Neural cell (in vitro differentiated cells): ENCODE measurements at regions not wholly inside any gene's neighbourhood (a gene's known extent, or its start where the extent isn't known, plus 50 kb on each side); places are given as distances from the start of the nearest gene placed in this dataset.

ENCODE experiments used
- H2AFZ ChIP-seq: fragments of 200-600, 300-800 bp; sonication (generic), shearing (Covaris generic); 2 replicates; pipeline ENCODE4 v1.6.0; 2014; ENCODE audit warnings: low read depth, mild to moderate bottlenecking, antibody characterized with exemption, low read length, moderate library complexity
- H3F3A ChIP-seq: fragments of 200-600 bp; shearing (Covaris generic); 2 replicates; pipeline ENCODE4 v1.6.1; 2016; ENCODE audit warnings: mild to moderate bottlenecking, moderate library complexity, mixed read lengths, antibody characterized with exemption, low read length; ENCODE audit not compliant: insufficient read depth, poor library complexity, severe bottlenecking
- H3K27ac ChIP-seq: fragments of 200-600, 300-800 bp; sonication (generic), shearing (Covaris generic); 2 replicates; pipeline ENCODE4 v1.5.1; 2014; ENCODE audit warnings: mild to moderate bottlenecking, low read length, moderate library complexity
- H3K27me3 ChIP-seq: fragments of 300-800, 200-600 bp; sonication (generic), shearing (Covaris generic); 2 replicates; pipeline ENCODE4 v1.6.0; 2014; ENCODE audit warnings: mild to moderate bottlenecking, low read depth, low read length, moderate library complexity; ENCODE audit not compliant: insufficient read depth
- H3K36me3 ChIP-seq: fragments of 300-800, 200-600 bp; sonication (generic), shearing (Covaris generic); 2 replicates; pipeline ENCODE4 v1.5.1; 2014; ENCODE audit warnings: mild to moderate bottlenecking, antibody characterized with exemption, low read length, moderate library complexity; ENCODE audit not compliant: insufficient read depth
- H3K4me2 ChIP-seq: fragments of 300-800, 200-600 bp; sonication (generic), shearing (Covaris generic); 2 replicates; pipeline ENCODE4 v1.6.0; 2014; ENCODE audit warnings: mild to moderate bottlenecking, low read length
- H3K4me3 ChIP-seq: fragments of 300-800, 200-600 bp; sonication (generic), shearing (Covaris generic); 2 replicates; pipeline ENCODE4 v1.5.1; 2014; ENCODE audit warnings: mild to moderate bottlenecking, low read length, moderate library complexity
- H3K79me2 ChIP-seq: fragments of 200-600 bp; shearing (Covaris generic); replicated peaks from 2 replicates; pipeline ENCODE4 v1.6.0; 2014; ENCODE audit warnings: mild to moderate bottlenecking, low read length, moderate library complexity; ENCODE audit not compliant: insufficient read depth
- H3K9ac ChIP-seq: fragments of 300-800, 200-600 bp; sonication (generic), shearing (Covaris generic); 2 replicates; pipeline ENCODE4 v1.6.1; 2016; ENCODE audit warnings: mild to moderate bottlenecking, low read length, mixed read lengths
- H3K9me2 ChIP-seq: fragments of 200-600 bp; shearing (Covaris generic); 2 replicates; pipeline ENCODE4 v1.6.1; 2016; ENCODE audit warnings: mild to moderate bottlenecking, low read length, mixed read lengths; ENCODE audit not compliant: insufficient read depth
- H3K9me3 ChIP-seq: fragments of 200-600, 300-800 bp; sonication (generic), shearing (Covaris generic); 2 replicates; pipeline ENCODE4 v1.6.1; 2016; ENCODE audit warnings: mild to moderate bottlenecking, mixed run types, low read length, moderate library complexity, mixed read lengths
- H4K20me1 ChIP-seq: fragments of 200-600 bp; shearing (Covaris generic); 2 replicates; pipeline ENCODE4 v1.6.1; 2016; ENCODE audit warnings: mild to moderate bottlenecking, mixed run types; ENCODE audit not compliant: insufficient read depth
- EP300 ChIP-seq: fragments of 450-650 bp; conservative IDR thresholded peaks from 2 replicates; pipeline ENCODE4 v1.6.1; 2014; ENCODE audit warnings: antibody characterized with exemption, mild to moderate bottlenecking, moderate library complexity; ENCODE audit not compliant: poor library complexity, severe bottlenecking
- EZH2 ChIP-seq: fragments of 200-600, 300-800 bp; shearing (Covaris generic), sonication (generic); IDR thresholded peaks from 2 replicates; pipeline ENCODE4 v1.6.1; 2014; ENCODE audit warnings: antibody characterized with exemption, low read length, borderline replicate concordance, mild to moderate bottlenecking; ENCODE audit not compliant: insufficient read depth, poor library complexity, severe bottlenecking
- MXI1 ChIP-seq: fragments of 450-650 bp; conservative IDR thresholded peaks from 2 replicates; pipeline ENCODE4 v1.6.1; 2014; ENCODE audit warnings: antibody characterized with exemption, mild to moderate bottlenecking; ENCODE audit not compliant: poor library complexity, severe bottlenecking
- POLR2AphosphoS5 ChIP-seq: IDR thresholded peaks from 2 replicates; pipeline ENCODE4 v1.6.1; 2012
- RAD21 ChIP-seq: fragments of 450-650 bp; conservative IDR thresholded peaks from 2 replicates; pipeline ENCODE4 v1.6.1; 2014; ENCODE audit warnings: antibody characterized with exemption, mild to moderate bottlenecking, moderate library complexity
- SMC3 ChIP-seq: fragments of 450-650 bp; conservative IDR thresholded peaks from 2 replicates; pipeline ENCODE4 v1.6.1; 2014; ENCODE audit warnings: antibody characterized with exemption, mild to moderate bottlenecking, moderate library complexity; ENCODE audit not compliant: poor library complexity
- TAF1 ChIP-seq: IDR thresholded peaks from 2 replicates; pipeline ENCODE4 v1.6.1; 2012; ENCODE audit warnings: low read depth
- TF ChIP-seq, protein P1 (sequence below): IDR thresholded peaks from 2 replicates; pipeline ENCODE4 v1.6.1; 2012; ENCODE audit warnings: borderline replicate concordance
- TF ChIP-seq, protein P2 (sequence below): fragments of 450-650 bp; IDR thresholded peaks from 2 replicates; pipeline ENCODE4 v1.5.1; 2014; ENCODE audit warnings: antibody characterized with exemption, mild to moderate bottlenecking, moderate library complexity; ENCODE audit not compliant: poor library complexity, severe bottlenecking

DNA sequence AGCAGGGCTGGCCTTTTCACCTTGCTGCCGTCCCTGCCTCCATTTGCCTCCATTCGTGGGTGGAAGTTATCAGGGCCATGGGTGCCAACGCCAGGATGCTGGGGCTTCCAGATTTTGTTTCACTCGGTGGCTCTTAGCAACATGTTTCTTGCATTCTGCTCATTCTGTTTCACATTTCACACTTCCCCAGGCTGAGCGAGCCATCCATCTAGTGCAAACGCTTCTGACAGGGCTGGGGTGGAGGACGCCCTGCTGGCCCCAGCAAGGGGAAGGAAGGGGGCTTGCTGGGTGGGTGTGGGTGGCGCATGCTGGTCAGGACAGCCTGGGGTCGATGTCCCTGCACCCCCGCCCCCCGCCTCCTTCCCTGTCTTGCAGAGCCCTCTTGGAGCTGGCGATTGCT, 165.2 kb downstream of the URI1 start:
- no peaks in the 10 kb centered on the region for H3F3A ChIP-seq
- no peak overlapping the region for H3K4me3 ChIP-seq
- H4K20me1 ChIP-seq: no peaks in the 10 kb centered on the region
- H3K79me2 ChIP-seq: no peaks in the 10 kb centered on the region
- no peaks in the 10 kb centered on the region for H3K27me3 ChIP-seq
- TF ChIP-seq EP300 (no peak), MXI1 (no peak), SMC3 (no peak), POLR2AphosphoS5 (no peak), TAF1 (no peak), EZH2 (no peak), RAD21 (no peak)
- TF ChIP-seq, protein P1, sequence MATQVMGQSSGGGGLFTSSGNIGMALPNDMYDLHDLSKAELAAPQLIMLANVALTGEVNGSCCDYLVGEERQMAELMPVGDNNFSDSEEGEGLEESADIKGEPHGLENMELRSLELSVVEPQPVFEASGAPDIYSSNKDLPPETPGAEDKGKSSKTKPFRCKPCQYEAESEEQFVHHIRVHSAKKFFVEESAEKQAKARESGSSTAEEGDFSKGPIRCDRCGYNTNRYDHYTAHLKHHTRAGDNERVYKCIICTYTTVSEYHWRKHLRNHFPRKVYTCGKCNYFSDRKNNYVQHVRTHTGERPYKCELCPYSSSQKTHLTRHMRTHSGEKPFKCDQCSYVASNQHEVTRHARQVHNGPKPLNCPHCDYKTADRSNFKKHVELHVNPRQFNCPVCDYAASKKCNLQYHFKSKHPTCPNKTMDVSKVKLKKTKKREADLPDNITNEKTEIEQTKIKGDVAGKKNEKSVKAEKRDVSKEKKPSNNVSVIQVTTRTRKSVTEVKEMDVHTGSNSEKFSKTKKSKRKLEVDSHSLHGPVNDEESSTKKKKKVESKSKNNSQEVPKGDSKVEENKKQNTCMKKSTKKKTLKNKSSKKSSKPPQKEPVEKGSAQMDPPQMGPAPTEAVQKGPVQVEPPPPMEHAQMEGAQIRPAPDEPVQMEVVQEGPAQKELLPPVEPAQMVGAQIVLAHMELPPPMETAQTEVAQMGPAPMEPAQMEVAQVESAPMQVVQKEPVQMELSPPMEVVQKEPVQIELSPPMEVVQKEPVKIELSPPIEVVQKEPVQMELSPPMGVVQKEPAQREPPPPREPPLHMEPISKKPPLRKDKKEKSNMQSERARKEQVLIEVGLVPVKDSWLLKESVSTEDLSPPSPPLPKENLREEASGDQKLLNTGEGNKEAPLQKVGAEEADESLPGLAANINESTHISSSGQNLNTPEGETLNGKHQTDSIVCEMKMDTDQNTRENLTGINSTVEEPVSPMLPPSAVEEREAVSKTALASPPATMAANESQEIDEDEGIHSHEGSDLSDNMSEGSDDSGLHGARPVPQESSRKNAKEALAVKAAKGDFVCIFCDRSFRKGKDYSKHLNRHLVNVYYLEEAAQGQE: no peak
- TF ChIP-seq, protein P2, sequence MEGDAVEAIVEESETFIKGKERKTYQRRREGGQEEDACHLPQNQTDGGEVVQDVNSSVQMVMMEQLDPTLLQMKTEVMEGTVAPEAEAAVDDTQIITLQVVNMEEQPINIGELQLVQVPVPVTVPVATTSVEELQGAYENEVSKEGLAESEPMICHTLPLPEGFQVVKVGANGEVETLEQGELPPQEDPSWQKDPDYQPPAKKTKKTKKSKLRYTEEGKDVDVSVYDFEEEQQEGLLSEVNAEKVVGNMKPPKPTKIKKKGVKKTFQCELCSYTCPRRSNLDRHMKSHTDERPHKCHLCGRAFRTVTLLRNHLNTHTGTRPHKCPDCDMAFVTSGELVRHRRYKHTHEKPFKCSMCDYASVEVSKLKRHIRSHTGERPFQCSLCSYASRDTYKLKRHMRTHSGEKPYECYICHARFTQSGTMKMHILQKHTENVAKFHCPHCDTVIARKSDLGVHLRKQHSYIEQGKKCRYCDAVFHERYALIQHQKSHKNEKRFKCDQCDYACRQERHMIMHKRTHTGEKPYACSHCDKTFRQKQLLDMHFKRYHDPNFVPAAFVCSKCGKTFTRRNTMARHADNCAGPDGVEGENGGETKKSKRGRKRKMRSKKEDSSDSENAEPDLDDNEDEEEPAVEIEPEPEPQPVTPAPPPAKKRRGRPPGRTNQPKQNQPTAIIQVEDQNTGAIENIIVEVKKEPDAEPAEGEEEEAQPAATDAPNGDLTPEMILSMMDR: no peak
- no peak overlapping the region for H3K4me2 ChIP-seq
- no peak overlapping the region for H2AFZ ChIP-seq
- no peaks in the 10 kb centered on the region for H3K9me2 ChIP-seq
- H3K36me3 ChIP-seq: no peaks in the 10 kb centered on the region
- no peak overlapping the region for H3K9ac ChIP-seq
- H3K27ac ChIP-seq: no peak overlapping the region
- H3K9me3 ChIP-seq: no peaks in the 10 kb centered on the region

DNA sequence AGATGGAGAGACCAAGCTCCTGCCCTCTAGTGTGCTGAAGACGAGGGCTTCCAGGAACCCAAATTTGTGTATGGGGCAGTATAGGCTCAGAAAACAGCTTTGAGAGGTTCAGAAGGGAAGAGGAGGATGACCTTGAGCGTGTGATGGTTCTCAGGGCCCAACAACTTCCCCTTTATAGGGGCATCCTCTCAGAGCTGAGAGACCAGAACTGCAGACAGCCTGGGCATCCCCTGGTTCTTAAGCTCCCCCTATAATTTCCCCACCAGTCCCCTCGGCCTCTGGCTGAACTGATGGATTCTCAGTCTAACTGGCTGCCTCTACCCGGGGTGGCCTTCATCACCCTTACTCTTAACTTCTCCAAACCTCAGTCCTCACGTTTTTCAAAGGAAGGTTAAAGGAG, 167.5 kb downstream of the URI1 start:
- no peak overlapping the region for H3K27ac ChIP-seq
- no peaks in the 10 kb centered on the region for H3K27me3 ChIP-seq

More for the DNA sequence above, 167.5 kb downstream of the URI1 start:
- Histone ChIP-seq H3K9me3 (no peaks in the 10 kb centered on the region), H3K9ac (no peak overlapping the region), H4K20me1 (no peaks in the 10 kb centered on the region), H3K79me2 (no peaks in the 10 kb centered on the region), H3F3A (no peaks in the 10 kb centered on the region), H3K4me2 (no peak overlapping the region), H3K4me3 (no peak overlapping the region), H3K36me3 (no peaks in the 10 kb centered on the region), H3K9me2 (no peaks in the 10 kb centered on the region), H2AFZ (no peak overlapping the region)
- no peak for TF ChIP-seq MXI1
- TF ChIP-seq POLR2AphosphoS5: no peak
- TF ChIP-seq EP300: no peak
- TF ChIP-seq, protein P2: no peak
- TF ChIP-seq EZH2: no peak
- no peak for TF ChIP-seq TAF1
- TF ChIP-seq SMC3: no peak
- TF ChIP-seq, protein P1: no peak
- TF ChIP-seq RAD21: no peak
